ENCODE measurements at regions not wholly inside any gene's neighbourhood (a gene's known extent, or its start where the extent isn't known, plus 50 kb on each side); places are given as distances from the start of the nearest gene placed in this dataset.

GRCh38 chr18:67805261-67805660, 288.7 kb upstream of the DSEL start:
- H3K4me3 ChIP-seq (ENCODE audit: low read depth, low read length), result no peak overlapping the region
- DNase-seq (ENCODE audit: low read depth), result no peak
- TF ChIP-seq CTCF (IDR thresholded peaks at IDR 0.05; ENCODE audit: insufficient read depth, low read depth, low read length, missing control alignments), result no peak

GRCh38 chr18:67794521-67794920, 278.0 kb upstream of the DSEL start:
- DNase-seq (ENCODE audit: low read depth), result no peak
- no peak for TF ChIP-seq CTCF (IDR thresholded peaks at IDR 0.05; ENCODE audit: insufficient read depth, low read depth, low read length, missing control alignments)
- no peak overlapping the region for H3K4me3 ChIP-seq (ENCODE audit: low read depth, low read length)

GRCh38 chr18:67790527-67790926, 274.0 kb upstream of the DSEL start:
- TF ChIP-seq CTCF (IDR thresholded peaks at IDR 0.05; ENCODE audit: insufficient read depth, low read depth, low read length, missing control alignments), result no peak
- H3K4me3 ChIP-seq (ENCODE audit: low read depth, low read length), result no peak overlapping the region

GRCh38 chr18:67789165-67789545, 272.6 kb upstream of the DSEL start:
- no peak for TF ChIP-seq CTCF (IDR thresholded peaks at IDR 0.05; ENCODE audit: insufficient read depth, low read depth, low read length, missing control alignments)
- H3K4me3 ChIP-seq (ENCODE audit: low read depth, low read length), result no peak overlapping the region
- DNase-seq (ENCODE audit: low read depth), result no peak

More at GRCh38 chr18:67790527-67790926, 274.0 kb upstream of the DSEL start:
- no peak for DNase-seq (ENCODE audit: low read depth)

GRCh38 chr18:67788310-67789164, 272.0 kb upstream of the DSEL start:
- DNase-seq (ENCODE audit: low read depth), result no peak
- TF ChIP-seq CTCF (IDR thresholded peaks at IDR 0.05; ENCODE audit: insufficient read depth, low read depth, low read length, missing control alignments), result no peak
- no peak overlapping the region for H3K4me3 ChIP-seq (ENCODE audit: low read depth, low read length)

GRCh38 chr18:67783196-67783946, 266.9 kb upstream of the DSEL start:
- no peak for TF ChIP-seq CTCF (IDR thresholded peaks at IDR 0.05; ENCODE audit: insufficient read depth, low read depth, low read length, missing control alignments)
- DNase-seq (ENCODE audit: low read depth), result no peak
- no peak overlapping the region for H3K4me3 ChIP-seq (ENCODE audit: low read depth, low read length)
